Transverse colon (tissue), 4 donors: ENCODE measurements at regions not wholly inside any gene's neighbourhood (a gene's known extent, or its start where the extent isn't known, plus 50 kb on each side); places are given as distances from the start of the nearest gene placed in this dataset.

ENCODE experiments used
- EP300 ChIP-seq: sonication (generic); formaldehyde crosslinking; IDR thresholded peaks from one replicate; pipeline ENCODE4 v1.6.1; 2017; ENCODE audit warnings: antibody characterized with exemption, low read depth
- POLR2A ChIP-seq: fragments of 450-650 bp; IDR thresholded peaks from one replicate; pipeline ENCODE4 v1.6.1; 2016; ENCODE audit warnings: antibody characterized with exemption, mild to moderate bottlenecking, moderate library complexity
- POLR2AphosphoS5 ChIP-seq, 3 donors: sonication (generic); formaldehyde crosslinking; IDR thresholded peaks; one replicate each; pipeline ENCODE4 v1.6.1; 2016; ENCODE audit warnings: antibody characterized with exemption in 3 of 3
- TF ChIP-seq, protein P1 (sequence below), 5 experiments: fragments of 200-600 bp in 3 of 5; fragments of 450-650 bp in 2 of 5; sonication (generic) in 3 of 5; IDR thresholded peaks; 1 replicate in 2 of 5; 2 replicates in 3 of 5; pipeline ENCODE4 v1.5.1; 2016 to 2017; ENCODE audit warnings: antibody characterized with exemption in 5 of 5, inconsistent platforms in 3 of 5, mild to moderate bottlenecking in 2 of 5, moderate library complexity in 1 of 5

DNA sequence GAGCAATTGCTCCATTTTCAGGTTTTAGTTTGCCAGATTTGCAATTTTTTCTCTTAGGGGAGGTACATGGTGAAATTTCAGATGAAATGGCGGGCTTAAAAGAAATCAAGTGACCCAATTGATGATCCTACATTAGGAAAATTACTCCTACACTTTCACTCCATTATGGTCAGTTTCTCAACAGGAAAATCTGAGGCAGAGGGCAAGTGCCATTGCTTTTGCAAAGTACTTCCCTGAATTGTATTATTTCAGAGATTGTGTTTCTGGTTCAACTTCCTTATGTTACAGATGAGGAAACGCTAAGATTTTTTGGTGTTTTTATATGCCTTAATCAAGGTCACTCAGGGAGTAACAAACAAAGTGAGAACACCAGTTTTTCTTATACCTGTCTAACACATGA lies 302.2 kb downstream of the ARAP2 start:
- TF ChIP-seq EP300 (no peak), POLR2AphosphoS5 (IDR thresholded peaks at IDR 0.05) (no peak), POLR2A (no peak)
- TF ChIP-seq, protein P1, sequence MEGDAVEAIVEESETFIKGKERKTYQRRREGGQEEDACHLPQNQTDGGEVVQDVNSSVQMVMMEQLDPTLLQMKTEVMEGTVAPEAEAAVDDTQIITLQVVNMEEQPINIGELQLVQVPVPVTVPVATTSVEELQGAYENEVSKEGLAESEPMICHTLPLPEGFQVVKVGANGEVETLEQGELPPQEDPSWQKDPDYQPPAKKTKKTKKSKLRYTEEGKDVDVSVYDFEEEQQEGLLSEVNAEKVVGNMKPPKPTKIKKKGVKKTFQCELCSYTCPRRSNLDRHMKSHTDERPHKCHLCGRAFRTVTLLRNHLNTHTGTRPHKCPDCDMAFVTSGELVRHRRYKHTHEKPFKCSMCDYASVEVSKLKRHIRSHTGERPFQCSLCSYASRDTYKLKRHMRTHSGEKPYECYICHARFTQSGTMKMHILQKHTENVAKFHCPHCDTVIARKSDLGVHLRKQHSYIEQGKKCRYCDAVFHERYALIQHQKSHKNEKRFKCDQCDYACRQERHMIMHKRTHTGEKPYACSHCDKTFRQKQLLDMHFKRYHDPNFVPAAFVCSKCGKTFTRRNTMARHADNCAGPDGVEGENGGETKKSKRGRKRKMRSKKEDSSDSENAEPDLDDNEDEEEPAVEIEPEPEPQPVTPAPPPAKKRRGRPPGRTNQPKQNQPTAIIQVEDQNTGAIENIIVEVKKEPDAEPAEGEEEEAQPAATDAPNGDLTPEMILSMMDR (IDR thresholded peaks at IDR 0.05), result no peak
